Mononuclear cell (primary cell): ENCODE measurements at regions not wholly inside any gene's neighbourhood (a gene's known extent, or its start where the extent isn't known, plus 50 kb on each side); places are given as distances from the start of the nearest gene placed in this dataset.

Experiments
- H3K27me3 ChIP-seq: 2 replicates; pipeline ENCODE4 v1.6.0; 2011; ENCODE audit warnings: low read length, control low read depth; ENCODE audit not compliant: insufficient read depth
- H3K4me1 ChIP-seq: 2 replicates; pipeline ENCODE4 v1.5.1; 2011; ENCODE audit warnings: mild to moderate bottlenecking, low read length, control low read depth; ENCODE audit not compliant: insufficient read depth
- H3K4me3 ChIP-seq: 2 replicates; pipeline ENCODE4 v1.5.1; 2011; ENCODE audit warnings: mild to moderate bottlenecking, low read length, moderate library complexity
- H3K9me3 ChIP-seq: 2 replicates; pipeline ENCODE4 v1.5.1; 2011; ENCODE audit warnings: low read depth, mild to moderate bottlenecking, control low read depth, low read length

- H3K4me3 ChIP-seq = no peak overlapping the region
- H3K4me1 ChIP-seq = no peaks in the 10 kb centered on the region
- H3K9me3 ChIP-seq = no peaks in the 10 kb centered on the region
- no peaks in the 10 kb centered on the region for H3K27me3 ChIP-seq
Observed at GRCh38 chr1:209377995-209378394, 205.5 kb upstream of the CAMK1G start.

- H3K4me3 ChIP-seq = no peak overlapping the region
- no peaks in the 10 kb centered on the region for H3K9me3 ChIP-seq
- H3K27me3 ChIP-seq = no peaks in the 10 kb centered on the region
- no peaks in the 10 kb centered on the region for H3K4me1 ChIP-seq
Observed at GRCh38 chr1:209379280-209379679, 204.2 kb upstream of the CAMK1G start.

- H3K4me3 ChIP-seq = no peak overlapping the region
- H3K4me1 ChIP-seq = no peaks in the 10 kb centered on the region
- H3K9me3 ChIP-seq = no peaks in the 10 kb centered on the region
- H3K27me3 ChIP-seq = no peaks in the 10 kb centered on the region
Observed at GRCh38 chr1:209380420-209380819, 203.1 kb upstream of the CAMK1G start.

DNA sequence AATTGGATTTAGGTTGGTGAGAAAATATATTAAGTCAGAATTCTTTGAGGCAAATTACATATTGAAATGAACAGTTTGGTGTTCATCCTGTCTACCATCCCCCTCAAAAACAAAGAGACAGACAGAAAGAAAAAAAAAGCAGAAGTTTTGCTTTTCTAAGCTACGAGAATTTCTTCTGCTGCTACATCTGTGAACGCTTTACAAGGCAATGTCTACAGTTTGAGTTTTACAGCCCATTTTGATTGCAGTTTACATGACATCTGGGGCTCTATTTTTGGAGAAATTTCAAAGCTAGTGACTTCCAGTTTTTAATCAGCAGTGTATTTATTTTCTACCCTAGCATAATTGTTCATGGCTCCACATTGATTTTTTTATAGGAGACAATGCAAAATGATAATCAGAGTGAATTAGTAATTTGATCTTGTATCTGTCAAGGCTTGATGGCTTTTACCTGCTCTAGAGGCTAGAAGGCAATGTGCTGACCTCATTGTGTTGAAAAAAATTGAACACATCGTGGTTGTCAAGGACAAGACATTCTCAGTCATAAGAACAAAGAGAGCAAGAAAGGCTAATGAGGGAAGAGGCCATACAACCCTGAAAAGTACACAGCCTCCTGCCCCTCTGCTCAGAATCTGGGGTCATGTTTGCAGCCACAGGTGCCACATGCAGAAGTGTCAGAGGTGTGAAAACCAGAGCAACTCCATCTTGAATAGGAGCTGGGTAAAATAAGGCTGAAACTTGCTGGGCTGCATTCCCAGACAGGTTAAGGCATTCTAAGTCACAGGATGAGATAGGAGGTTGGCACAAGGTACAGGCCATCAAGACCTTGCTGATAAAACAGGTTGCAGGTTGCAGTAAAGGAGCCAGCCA, 201.0 kb upstream of the CAMK1G start:
- Histone ChIP-seq H3K27me3 (no peaks in the 10 kb centered on the region), H3K4me3 (no peak overlapping the region), H3K4me1 (no peaks in the 10 kb centered on the region), H3K9me3 (no peaks in the 10 kb centered on the region)

DNA sequence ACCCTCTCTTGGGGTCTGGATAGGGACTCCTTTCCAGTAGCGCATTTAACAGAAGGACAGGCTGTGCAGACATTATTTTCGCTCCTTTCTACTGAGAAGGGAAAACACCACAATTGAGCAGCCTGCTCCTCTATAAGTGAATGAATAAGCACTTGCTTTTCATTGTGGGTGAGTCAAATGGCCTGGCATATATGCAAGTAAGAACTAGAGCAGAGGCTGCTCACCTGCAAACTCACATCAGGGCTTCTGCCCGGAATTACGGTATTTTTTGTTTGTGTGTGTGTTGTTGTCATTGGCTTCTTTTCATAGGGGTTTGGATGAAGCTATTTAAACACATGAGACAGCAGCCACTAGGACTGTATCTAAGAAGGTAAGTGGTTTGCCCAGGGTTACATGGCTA, 200.1 kb upstream of the CAMK1G start:
- no peaks in the 10 kb centered on the region for H3K4me1 ChIP-seq
- no peaks in the 10 kb centered on the region for H3K27me3 ChIP-seq
- H3K9me3 ChIP-seq = no peaks in the 10 kb centered on the region
- no peak overlapping the region for H3K4me3 ChIP-seq

DNA sequence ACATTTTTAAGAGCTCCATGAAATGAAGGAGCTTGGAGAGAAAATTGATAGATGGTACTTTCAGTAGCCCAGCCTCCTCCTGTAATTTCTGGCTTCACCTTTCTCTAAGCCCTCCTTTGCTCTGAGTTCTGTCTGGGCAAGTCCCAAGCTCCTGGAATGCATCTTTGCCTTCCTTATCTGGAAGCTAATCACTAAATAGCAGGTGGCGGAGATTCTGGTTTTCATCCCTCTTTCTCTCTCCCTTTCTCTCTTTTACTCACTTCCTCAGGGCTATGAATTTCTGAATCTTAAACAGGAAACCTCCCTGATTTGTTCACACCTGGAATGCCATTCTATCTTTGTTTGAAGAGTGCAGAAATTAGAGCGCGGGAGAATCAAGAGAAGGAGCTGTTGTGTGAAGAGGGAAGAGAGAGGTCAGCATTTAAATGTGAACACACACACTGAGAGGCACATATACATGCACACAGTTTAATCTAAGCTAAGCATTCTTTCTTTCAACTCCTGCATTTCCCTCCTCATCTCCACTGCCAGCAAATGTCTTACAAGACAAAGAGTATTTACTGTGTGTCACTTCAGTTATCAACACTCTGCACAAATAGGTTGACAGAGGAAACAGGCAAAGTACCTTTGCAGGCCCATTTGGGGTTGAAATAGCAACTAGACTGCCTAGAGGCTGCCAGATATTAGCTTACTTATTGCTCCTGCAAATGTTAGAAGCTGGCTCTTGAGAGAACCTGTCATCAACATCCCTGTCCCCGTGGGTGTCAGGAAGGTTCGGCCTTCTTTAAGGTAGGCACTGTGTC, 199.4 kb upstream of the CAMK1G start:
- Histone ChIP-seq H3K9me3 (no peaks in the 10 kb centered on the region), H3K4me3 (no peak overlapping the region), H3K4me1 (no peaks in the 10 kb centered on the region), H3K27me3 (no peaks in the 10 kb centered on the region)

DNA sequence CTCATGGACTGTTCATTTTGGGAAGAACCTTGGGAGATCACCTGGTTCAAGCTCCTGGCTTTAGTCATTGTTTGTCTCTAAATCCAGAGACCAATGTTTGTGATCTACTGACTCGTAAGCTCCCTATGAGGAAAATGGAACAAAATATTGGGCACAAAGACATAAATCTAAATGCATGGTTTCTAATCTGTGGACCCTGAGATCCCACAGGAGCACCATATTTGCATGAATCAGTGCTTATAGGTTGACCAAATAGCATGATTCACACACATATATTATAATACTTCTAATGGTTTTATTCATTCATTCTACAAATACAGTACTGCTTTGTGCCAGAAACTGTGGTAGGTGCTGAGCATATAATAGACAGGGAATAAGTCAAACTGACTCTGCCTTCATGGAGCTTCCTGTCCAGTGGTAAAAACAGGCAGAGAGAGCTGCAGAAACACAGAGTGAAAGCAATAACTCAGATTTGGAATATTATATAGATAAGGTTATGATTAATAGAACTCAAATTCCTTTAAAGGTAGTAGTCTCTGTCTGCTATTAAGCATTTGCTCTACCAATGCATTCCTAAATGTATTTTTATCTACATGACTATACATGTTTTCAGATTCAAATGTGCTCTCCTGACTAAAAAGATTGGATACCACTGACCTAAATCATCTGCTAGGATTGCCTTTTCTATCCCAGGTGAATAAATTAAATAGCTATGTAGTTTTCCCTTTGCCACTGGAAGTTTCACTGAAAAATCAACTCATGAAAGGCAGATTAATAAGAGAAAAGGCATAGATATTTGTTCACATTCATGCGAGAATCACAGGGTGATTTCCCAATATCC, 198.6 kb upstream of the CAMK1G start:
- Histone ChIP-seq H3K9me3 (no peaks in the 10 kb centered on the region), H3K4me1 (no peaks in the 10 kb centered on the region), H3K4me3 (no peak overlapping the region), H3K27me3 (no peaks in the 10 kb centered on the region)

DNA sequence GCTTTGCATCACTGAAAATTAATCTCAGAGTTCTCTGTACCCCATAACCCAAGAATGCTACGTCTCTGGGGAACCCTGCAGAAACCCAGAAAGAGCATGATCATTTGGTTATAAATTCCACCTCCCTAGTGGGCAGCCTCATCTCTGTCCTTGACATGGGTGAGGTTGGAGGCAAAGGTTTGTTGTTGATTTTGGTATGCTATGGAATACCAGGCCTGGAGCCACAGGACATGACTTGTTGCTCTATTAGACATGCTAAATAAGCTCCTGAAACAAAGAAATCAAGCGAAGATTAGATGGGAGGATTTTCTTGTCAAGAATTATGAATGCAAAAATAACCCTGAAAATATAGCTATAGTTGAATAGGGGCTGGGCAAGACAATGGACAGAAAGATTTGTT, 197.4 kb upstream of the CAMK1G start:
- Histone ChIP-seq H3K4me1 (no peaks in the 10 kb centered on the region), H3K4me3 (no peak overlapping the region), H3K27me3 (no peaks in the 10 kb centered on the region), H3K9me3 (no peaks in the 10 kb centered on the region)

DNA sequence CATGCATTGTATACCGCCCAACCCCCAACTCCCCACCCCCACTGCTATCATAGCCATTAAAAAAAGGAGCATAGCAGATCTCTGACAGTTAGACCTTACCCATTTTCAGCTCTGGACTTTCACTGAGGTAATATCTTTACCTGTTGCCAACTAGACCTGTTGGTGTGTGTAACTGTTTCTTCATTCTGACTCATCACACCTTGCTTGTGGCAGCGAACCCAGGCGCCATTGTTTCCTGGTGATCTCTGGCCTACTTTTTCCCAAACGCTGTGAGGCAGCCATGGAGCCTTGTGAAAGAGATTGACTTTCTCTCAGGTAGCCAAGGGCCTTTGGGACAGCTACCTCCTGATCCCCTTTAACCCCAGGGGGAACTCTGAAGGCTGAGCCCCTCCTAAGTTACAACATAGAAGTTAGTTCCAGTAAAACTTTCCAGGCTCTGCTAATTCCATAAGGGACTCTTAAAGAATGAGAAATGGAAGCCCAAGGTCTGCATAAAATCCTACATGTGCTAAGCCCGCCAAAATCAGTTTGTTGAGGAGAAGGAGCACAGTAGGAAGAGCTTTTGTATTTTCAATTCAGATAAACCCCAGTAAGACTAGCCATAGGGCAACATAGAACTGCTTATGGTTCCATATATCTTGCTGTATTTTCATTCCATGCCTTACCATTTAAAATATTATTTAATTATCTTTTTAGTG, 196.1 kb upstream of the CAMK1G start:
- H3K9me3 ChIP-seq = no peaks in the 10 kb centered on the region
- no peaks in the 10 kb centered on the region for H3K27me3 ChIP-seq
- no peaks in the 10 kb centered on the region for H3K4me1 ChIP-seq
- no peak overlapping the region for H3K4me3 ChIP-seq

DNA sequence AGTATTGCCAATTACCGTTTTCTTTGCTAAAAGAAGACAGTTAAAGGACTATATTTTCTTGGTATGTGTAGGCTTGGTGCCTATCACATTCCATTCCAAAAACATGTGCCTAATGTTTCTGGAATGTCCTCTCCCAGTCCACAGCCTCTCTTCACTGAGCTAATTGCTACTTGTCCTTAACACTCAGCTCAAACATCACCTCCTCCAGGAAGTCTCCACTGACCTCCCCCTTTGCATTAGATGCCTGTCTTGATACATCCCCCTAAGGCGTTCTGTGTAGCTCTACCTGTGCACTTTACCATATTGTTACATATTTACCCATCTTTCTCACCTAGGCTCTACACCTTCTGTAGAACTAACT, 195.6 kb upstream of the CAMK1G start:
- Histone ChIP-seq H3K27me3 (no peaks in the 10 kb centered on the region), H3K4me1 (no peaks in the 10 kb centered on the region), H3K9me3 (no peaks in the 10 kb centered on the region), H3K4me3 (no peak overlapping the region)

- Histone ChIP-seq H3K4me3 (no peak overlapping the region), H3K9me3 (no peaks in the 10 kb centered on the region), H3K4me1 (no peaks in the 10 kb centered on the region), H3K27me3 (no peaks in the 10 kb centered on the region)
Observed at GRCh38 chr1:209388358-209388757, 195.2 kb upstream of the CAMK1G start.

GRCh38 chr1:209389258-209389657, 194.3 kb upstream of the CAMK1G start:
- Histone ChIP-seq H3K4me1 (no peaks in the 10 kb centered on the region), H3K4me3 (no peak overlapping the region), H3K27me3 (no peaks in the 10 kb centered on the region), H3K9me3 (no peaks in the 10 kb centered on the region)

DNA sequence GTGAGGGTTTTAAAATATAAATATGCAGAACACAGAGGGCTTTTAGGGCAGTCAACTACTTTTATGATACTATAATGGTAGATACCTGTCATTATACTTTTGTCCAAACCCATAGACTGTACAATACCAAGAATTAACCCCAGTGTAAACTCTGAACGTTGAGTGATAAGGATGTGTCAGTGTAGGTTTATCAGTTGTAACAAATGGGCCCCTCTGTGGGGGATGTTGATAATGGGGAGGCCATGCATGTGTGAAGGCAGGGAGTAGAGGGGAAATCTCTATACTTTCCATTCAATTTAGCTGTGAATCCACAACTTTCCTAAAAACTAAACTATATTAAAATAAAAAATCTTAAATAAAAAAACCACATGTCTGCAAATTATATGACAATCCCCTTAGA, 193.5 kb upstream of the CAMK1G start:
- Histone ChIP-seq H3K9me3 (no peaks in the 10 kb centered on the region), H3K27me3 (no peaks in the 10 kb centered on the region), H3K4me1 (no peaks in the 10 kb centered on the region), H3K4me3 (no peak overlapping the region)

DNA sequence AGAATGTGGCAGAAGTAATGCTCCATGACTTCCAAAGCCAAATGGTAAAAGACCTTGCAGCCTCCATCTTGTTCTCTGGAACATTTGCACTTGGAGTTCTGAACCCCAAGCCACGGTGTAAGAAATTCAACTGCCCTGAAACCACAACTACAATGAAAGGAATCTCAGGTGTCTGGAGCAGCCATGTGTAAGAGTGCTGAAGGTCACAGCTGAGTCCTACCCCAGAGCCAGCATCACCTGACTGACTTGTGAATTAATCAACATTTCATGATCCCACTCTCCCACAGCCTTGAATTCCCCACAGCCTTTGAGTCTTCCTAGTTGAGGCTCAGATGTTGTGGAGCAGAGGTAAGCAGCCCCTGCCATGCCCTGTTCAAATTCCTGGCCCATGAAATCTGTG, 192.8 kb upstream of the CAMK1G start:
- Histone ChIP-seq H3K4me1 (no peaks in the 10 kb centered on the region), H3K9me3 (no peaks in the 10 kb centered on the region), H3K27me3 (no peaks in the 10 kb centered on the region), H3K4me3 (no peak overlapping the region)
